NCI-H1417 treated with DMSO at 0.1 percent for 48 hours (cell line): ENCODE measurements at regions not wholly inside any gene's neighbourhood (a gene's known extent, or its start where the extent isn't known, plus 50 kb on each side); places are given as distances from the start of the nearest gene placed in this dataset.

Experiments
- DNase-seq: peaks from one replicate; lab custom pipeline; 2025; lab: John Stamatoyannopoulos, UW

- DNase-seq, result no peak
Measured at GRCh38 chr4:108331905-108332632, 163.3 kb upstream of the LEF1 start.

- DNase-seq, result no peak
Measured at GRCh38 chr4:108328383-108328732, 159.6 kb upstream of the LEF1 start.

DNA sequence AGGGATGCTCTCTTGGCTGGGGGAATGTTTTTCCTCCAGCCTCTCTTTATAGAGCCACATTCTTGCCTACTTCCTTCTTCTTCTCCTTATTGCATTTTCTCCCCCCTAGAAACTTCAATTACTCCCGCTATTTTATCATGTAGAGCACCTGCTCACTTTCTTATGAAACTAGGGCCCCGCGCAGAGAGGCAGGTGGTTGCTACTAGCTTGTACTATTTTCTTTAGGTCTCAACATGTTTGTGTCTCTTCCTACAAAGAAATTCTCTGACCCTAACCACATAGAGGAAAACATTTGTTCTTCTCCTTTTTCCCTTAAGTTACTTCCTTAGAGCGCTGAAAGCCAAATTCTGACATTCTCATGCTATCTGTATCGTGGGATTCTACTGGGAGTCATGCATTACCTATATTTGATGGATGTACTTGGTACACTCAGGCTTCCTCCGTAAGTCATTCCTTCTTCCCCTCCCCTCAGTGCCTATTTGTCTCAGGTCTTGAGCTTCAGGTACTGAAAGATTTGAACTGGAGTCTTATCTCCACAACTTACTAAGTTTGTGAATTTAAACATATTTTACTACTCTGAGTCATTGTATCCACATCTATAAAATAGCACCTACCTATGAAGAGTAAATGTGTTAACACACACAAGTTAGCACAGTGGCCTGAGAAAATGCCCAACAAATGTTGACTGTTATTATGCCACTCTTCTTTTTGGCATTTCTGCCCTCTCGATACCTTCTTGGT is 159.1 kb upstream of the LEF1 start:
- DNase-seq, result no peak

DNA sequence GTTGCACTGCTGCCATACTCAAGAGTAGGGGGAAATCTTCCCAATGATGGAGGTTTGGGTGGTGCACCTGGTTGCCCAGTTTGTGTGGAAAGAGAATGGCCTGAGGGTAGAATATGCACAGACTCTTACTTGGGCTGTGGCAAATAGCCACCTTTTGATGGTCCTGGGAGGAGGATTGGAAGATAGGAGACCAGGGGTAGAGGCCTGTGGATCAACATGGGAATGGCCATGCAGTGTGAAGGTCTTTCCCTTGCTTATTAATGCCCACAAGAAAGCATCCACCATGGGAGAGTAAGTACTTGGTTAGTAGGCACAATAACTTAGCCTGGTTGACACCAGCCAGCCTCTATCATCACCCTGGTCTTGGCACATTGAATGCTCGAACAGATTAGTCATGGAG is 156.8 kb upstream of the LEF1 start:
- no peak for DNase-seq

- DNase-seq, result no peak
Measured at GRCh38 chr4:108324450-108324849, 155.7 kb upstream of the LEF1 start.

- no peak for DNase-seq
Measured at GRCh38 chr4:108322497-108322896, 153.8 kb upstream of the LEF1 start.

DNA sequence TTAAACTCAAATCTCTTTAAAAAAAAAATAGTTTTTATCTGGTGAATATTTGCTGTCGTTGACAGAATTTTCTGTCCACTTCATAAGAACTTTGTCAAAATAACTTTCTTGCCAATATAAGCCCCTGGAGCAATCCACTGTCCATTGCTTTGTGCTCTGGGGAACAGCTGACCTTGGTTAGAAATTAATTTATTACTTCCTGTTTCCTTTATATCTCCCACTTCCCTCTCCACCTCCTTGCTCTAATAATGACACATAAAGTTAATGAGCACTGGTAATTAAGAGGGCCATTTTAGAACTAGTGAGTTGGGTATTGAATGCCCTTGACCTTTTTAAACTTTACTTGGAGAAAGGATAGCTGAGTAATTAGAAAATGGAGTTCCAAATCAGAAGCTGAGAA is 151.3 kb upstream of the LEF1 start:
- no peak for DNase-seq

- no peak for DNase-seq
Measured at GRCh38 chr4:108317377-108317776, 148.6 kb upstream of the LEF1 start.

GRCh38 chr4:108315694-108316093 is 147.0 kb upstream of the LEF1 start:
- DNase-seq, result no peak

DNA sequence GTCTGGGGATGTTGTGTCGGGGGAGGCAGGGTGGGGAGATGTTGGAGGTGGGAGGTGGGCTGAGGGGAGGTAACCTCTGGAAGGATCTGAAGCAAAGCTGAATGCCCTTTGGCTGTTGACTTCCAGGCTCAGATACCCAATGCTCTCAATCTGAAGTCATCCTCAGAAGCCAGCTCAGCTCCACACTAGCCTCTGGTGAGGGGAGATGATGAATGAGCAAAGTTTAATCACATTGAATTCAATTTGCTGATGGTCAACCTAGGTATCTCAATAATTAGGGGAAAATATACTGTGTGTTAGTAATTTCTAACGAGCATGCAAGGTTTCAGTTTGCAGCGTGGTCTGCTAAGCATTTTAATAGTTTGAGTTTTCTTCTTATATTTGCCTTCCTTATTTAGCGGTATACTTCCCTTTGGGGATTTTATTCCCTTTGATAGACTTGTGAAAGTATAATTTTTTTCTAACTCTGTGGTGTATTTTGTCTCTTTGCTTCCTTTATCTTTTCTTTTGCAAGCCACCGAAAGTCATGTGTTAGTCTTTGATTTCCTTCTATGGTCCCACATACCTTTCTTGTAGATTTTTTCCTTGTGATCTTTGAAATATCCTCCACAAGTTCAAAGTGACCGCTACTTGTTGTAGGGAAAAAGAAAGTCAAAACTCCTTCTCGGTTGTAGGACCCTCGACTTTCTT is 146.3 kb upstream of the LEF1 start:
- no peak for DNase-seq

DNA sequence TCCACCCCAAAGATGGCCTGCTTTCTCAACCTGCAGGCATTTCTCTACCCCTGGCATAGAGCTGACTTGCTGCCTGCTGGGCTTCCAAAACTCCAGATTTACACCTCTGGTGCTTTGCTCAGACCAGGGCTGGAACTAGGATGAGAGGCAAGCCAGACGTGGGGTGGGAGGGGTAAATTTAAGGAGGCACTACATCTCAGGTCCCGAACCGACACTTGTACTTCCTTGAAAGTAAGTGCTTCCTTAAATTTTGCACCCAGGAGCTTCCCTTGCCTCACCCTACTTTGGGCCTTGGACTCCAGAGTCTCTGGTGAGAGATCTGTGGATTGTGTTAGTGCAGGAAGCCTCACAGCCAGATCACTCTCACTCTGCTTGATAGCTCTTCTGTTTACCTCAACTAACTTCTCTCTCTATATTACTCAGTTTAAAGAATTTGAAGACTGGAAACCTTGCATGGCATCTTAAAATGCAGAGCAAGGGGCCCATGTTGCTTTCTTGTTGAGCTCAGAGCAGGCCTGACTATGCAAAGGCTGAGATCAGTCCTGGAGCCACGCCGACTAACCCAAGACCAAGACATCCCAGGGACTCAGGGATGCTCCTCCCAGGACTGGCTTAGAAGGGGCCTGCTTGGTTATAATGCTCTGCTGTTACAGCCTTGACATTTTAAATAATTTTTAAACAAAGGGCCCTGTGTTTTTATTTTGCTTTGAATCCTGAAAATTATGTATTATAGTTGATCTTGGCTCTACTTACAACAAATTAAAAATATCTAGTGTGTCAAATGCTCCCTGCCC is 145.0 kb upstream of the LEF1 start:
- DNase-seq, result no peak

DNA sequence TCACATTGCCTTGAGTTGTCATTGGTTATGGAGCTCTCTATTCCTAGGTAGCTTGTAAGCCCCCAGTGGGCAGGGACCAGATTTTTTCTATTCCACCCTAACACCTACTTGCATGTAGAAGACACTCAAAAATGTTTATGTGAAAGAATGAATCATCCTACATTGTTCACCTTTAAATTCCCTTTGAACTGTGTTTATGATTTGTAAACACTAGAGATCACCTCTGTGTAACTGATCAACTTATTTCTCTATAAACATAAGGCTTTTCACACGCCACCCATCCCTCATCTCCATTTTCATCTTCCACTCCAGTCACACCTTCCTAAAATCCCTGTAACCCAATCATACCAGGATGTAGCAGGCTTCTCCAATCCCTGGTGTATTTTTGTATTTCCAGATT is 142.6 kb upstream of the LEF1 start:
- DNase-seq, result no peak

DNA sequence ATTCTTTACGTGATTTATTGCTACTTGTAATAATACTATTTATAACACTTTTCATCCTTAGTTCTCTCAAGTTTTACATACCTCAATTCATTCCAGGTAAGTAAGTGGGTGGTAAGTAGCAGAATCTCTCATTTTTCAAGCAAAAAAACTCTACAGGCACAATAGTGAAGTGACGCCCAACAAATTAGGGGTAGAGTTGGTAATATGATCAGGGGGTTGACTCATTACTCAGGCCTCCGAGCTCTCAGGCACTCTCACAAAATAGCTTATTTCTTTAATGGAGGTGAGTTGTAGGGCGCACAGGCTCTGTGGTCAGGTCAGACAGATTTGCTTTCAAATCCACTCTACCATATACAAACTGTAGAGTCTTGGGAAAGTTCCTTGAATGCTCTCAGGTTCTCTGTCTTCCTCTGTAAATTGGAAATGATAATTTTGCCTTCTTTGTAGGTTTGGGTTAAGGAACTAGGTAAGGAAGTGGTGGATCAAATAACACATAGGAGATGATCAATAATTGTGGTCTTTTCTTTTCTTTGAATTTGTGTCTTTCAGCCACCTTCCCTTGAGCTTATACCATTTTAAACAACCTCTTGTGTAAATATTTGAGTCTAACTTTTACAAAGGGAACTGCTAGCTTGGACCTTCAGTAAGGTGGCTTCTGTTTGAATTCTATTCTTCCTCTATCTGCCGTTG is 134.9 kb upstream of the LEF1 start:
- no peak for DNase-seq

- no peak for DNase-seq
Measured at GRCh38 chr4:108301545-108302251, 133.0 kb upstream of the LEF1 start.

DNA sequence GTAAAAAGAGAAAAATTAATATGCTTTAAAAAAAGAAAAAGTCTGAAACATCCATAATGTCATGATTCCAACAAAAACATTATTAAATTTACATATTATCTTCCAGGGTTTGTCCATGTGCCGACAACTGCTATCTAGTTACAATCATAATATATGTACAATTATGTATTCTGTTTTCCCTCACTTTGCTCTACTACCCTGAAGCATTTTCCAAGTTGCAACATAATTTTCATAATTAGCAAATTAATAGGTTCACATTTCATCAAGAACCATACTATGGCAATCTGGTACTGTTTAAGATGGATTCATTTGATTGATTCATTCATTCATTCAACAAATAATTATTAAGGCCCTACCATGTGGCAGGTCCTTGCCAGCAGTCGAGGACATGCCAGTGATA is 128.9 kb upstream of the LEF1 start:
- no peak for DNase-seq

DNA sequence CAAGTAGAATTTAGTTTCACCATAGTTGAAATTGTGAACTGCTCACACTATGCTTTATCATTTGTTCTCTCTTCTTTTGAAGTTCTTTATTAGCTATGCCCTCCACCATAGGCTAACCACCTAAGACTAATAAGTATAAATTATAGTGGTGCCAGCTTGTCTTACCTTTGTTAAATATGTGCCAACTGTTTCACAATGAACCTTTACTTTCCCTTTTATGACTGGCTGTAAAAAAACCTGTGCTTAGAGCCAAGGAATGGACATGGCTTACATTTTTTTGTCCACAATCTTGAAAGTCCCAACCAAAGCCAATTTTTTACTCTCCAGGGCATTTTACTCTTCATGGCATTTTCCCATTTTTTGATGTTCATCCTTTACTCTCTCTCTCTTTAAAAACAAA is 123.5 kb upstream of the LEF1 start:
- no peak for DNase-seq

GRCh38 chr4:108291137-108291536 is 122.4 kb upstream of the LEF1 start:
- no peak for DNase-seq

- peak; percentile 45 for DNase-seq
Measured at GRCh38 chr4:108287834-108288413, 119.2 kb upstream of the LEF1 start.

GRCh38 chr4:108280072-108280471 is 111.3 kb upstream of the LEF1 start:
- DNase-seq, result no peak

DNA sequence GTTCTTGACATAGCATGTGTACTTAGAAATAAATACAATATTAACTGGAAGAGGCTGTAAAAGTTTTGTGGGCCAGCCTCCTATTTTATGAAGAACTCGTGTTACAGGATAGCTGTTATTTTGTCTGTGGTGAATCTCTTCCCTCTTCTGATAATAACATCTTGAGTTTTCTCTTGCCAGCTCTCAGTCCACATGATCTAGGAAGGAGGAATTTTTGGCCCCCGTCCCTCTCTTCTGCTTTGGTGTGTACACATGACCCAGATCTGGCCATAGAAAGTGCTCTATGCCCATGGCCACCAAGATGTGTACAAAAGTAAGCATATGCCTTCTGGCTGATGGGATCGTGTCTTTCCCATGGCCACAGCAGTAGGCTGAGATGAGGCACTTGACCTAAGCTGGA is 108.0 kb upstream of the LEF1 start:
- DNase-seq, result no peak

DNA sequence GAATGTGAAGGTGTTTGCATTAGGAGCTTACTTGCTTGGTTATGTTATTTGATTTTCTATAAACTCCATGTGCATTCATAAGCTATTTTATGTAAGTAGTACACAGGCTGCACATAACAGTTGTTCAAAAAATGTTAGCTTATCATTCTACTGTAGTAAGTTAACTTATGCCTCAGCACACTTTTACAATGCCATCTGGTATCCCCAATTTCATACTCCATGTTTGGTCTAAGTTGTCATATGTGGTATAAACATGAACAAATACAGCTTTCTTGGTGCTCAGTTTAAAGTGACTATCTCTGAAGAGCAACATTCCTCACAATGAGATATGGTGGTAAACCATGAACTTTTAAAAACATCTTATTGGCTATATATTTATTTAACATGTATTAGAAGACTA is 104.3 kb upstream of the LEF1 start:
- DNase-seq, result no peak
